BLaER1 (cell line): ENCODE measurements at regions not wholly inside any gene's neighbourhood (a gene's known extent, or its start where the extent isn't known, plus 50 kb on each side); places are given as distances from the start of the nearest gene placed in this dataset.
A peak's percentile ranks its signal among the peaks of the same experiment; 100 is the strongest.

Experiments
- H3K27ac ChIP-seq: shearing (Covaris generic); formaldehyde crosslinking; 2 replicates; pipeline ENCODE4 v1.8.1; 2022
- H3K27me3 ChIP-seq: shearing (Covaris generic); formaldehyde crosslinking; 2 replicates; pipeline ENCODE4 v1.8.1; 2022
- H3K36me3 ChIP-seq: shearing (Covaris generic); formaldehyde crosslinking; 2 replicates; pipeline ENCODE4 v1.8.1; 2022
- H3K4me1 ChIP-seq: shearing (Covaris generic); formaldehyde crosslinking; 2 replicates; pipeline ENCODE4 v1.8.1; 2022
- H3K4me2 ChIP-seq: shearing (Covaris generic); formaldehyde crosslinking; 2 replicates; pipeline ENCODE4 v1.8.1; 2022
- H3K4me3 ChIP-seq: shearing (Covaris generic); formaldehyde crosslinking; 2 replicates; pipeline ENCODE4 v1.8.1; 2022
- H3K9ac ChIP-seq: shearing (Covaris generic); formaldehyde crosslinking; 2 replicates; pipeline ENCODE4 v1.8.1; 2022
- H3K9me3 ChIP-seq: shearing (Covaris generic); formaldehyde crosslinking; 2 replicates; pipeline ENCODE4 v1.8.1; 2022
- H4K20me1 ChIP-seq: shearing (Covaris generic); formaldehyde crosslinking; 2 replicates; pipeline ENCODE4 v1.8.1; 2022
- Cebpa-rat ChIP-seq: shearing (Covaris generic); IDR thresholded peaks from 2 replicates; pipeline ENCODE4 v1.8.1; 2022

GRCh38 chr4:33649015-33649414 lies 2595.3 kb downstream of the ARAP2 start:
- Histone ChIP-seq H3K4me2 (no peak overlapping the region), H3K27me3 (no peaks in the 10 kb centered on the region), H3K36me3 (no peaks in the 10 kb centered on the region), H3K9ac (no peak overlapping the region), H3K27ac (no peak overlapping the region), H3K4me3 (no peak overlapping the region), H3K9me3 (no peaks in the 10 kb centered on the region), H4K20me1 (no peaks in the 10 kb centered on the region), H3K4me1 (no peaks in the 10 kb centered on the region)
- no peak for TF ChIP-seq Cebpa-rat

- no peak for TF ChIP-seq Cebpa-rat
- Histone ChIP-seq H3K9ac (no peak overlapping the region), H4K20me1 (no peaks in the 10 kb centered on the region), H3K27ac (no peak overlapping the region), H3K27me3 (no peaks in the 10 kb centered on the region), H3K4me2 (no peak overlapping the region), H3K4me3 (no peak overlapping the region), H3K9me3 (no peaks in the 10 kb centered on the region), H3K36me3 (no peaks in the 10 kb centered on the region), H3K4me1 (no peaks in the 10 kb centered on the region)
Measured at GRCh38 chr4:33649471-33649870, 2594.8 kb downstream of the ARAP2 start.

GRCh38 chr4:33650036-33650435 lies 2594.3 kb downstream of the ARAP2 start:
- H3K9me3 ChIP-seq = no peaks in the 10 kb centered on the region
- H3K4me3 ChIP-seq = no peak overlapping the region
- no peak overlapping the region for H3K4me2 ChIP-seq
- no peak for TF ChIP-seq Cebpa-rat
- H3K36me3 ChIP-seq = no peaks in the 10 kb centered on the region
- H4K20me1 ChIP-seq = no peaks in the 10 kb centered on the region
- no peaks in the 10 kb centered on the region for H3K27me3 ChIP-seq
- H3K9ac ChIP-seq = no peak overlapping the region
- no peaks in the 10 kb centered on the region for H3K4me1 ChIP-seq
- no peak overlapping the region for H3K27ac ChIP-seq

- Histone ChIP-seq H3K27ac (no peak overlapping the region), H4K20me1 (no peaks in the 10 kb centered on the region), H3K9ac (no peak overlapping the region), H3K4me3 (no peak overlapping the region), H3K4me1 (no peaks in the 10 kb centered on the region), H3K4me2 (no peak overlapping the region), H3K27me3 (no peaks in the 10 kb centered on the region), H3K36me3 (no peaks in the 10 kb centered on the region), H3K9me3 (peaks cover 14% of the 10 kb centered on the region)
- TF ChIP-seq Cebpa-rat = no peak
Measured at GRCh38 chr4:33658971-33659370, 2585.3 kb downstream of the ARAP2 start.

GRCh38 chr4:33661636-33662035 lies 2582.7 kb downstream of the ARAP2 start:
- H3K4me2 ChIP-seq = no peak overlapping the region
- no peak for TF ChIP-seq Cebpa-rat
- no peak overlapping the region for H3K27ac ChIP-seq
- H3K9me3 ChIP-seq = peaks cover 14% of the 10 kb centered on the region
- H4K20me1 ChIP-seq = no peaks in the 10 kb centered on the region
- H3K4me1 ChIP-seq = no peaks in the 10 kb centered on the region
- no peak overlapping the region for H3K9ac ChIP-seq
- no peak overlapping the region for H3K4me3 ChIP-seq
- H3K36me3 ChIP-seq = no peaks in the 10 kb centered on the region
- no peaks in the 10 kb centered on the region for H3K27me3 ChIP-seq

GRCh38 chr4:33685939-33686338 lies 2558.4 kb downstream of the ARAP2 start:
- H3K4me1 ChIP-seq = no peaks in the 10 kb centered on the region
- H3K9ac ChIP-seq = no peak overlapping the region
- no peak overlapping the region for H3K27ac ChIP-seq
- no peaks in the 10 kb centered on the region for H3K36me3 ChIP-seq
- H3K27me3 ChIP-seq = no peaks in the 10 kb centered on the region
- TF ChIP-seq Cebpa-rat = no peak
- H3K9me3 ChIP-seq = peaks cover 10% of the 10 kb centered on the region
- no peak overlapping the region for H3K4me3 ChIP-seq
- H4K20me1 ChIP-seq = no peaks in the 10 kb centered on the region
- H3K4me2 ChIP-seq = no peak overlapping the region

- H4K20me1 ChIP-seq = no peaks in the 10 kb centered on the region
- no peak overlapping the region for H3K9ac ChIP-seq
- H3K4me1 ChIP-seq = no peaks in the 10 kb centered on the region; the same call in 1 of the 2 replicates
- H3K4me3 ChIP-seq = no peak overlapping the region
- no peaks in the 10 kb centered on the region for H3K27me3 ChIP-seq
- H3K4me2 ChIP-seq = no peak overlapping the region
- H3K9me3 ChIP-seq = peaks cover 14% of the 10 kb centered on the region
- H3K36me3 ChIP-seq = no peaks in the 10 kb centered on the region
- no peak for TF ChIP-seq Cebpa-rat
- no peak overlapping the region for H3K27ac ChIP-seq
Measured at GRCh38 chr4:33696041-33696440, 2548.3 kb downstream of the ARAP2 start.

- H3K27ac ChIP-seq = no peak overlapping the region
- H3K9ac ChIP-seq = no peak overlapping the region
- H3K36me3 ChIP-seq = no peaks in the 10 kb centered on the region
- H3K4me2 ChIP-seq = peak overlapping the region; percentile 6
- H4K20me1 ChIP-seq = no peaks in the 10 kb centered on the region
- no peaks in the 10 kb centered on the region for H3K27me3 ChIP-seq
- no peak for TF ChIP-seq Cebpa-rat
- H3K4me3 ChIP-seq = no peak overlapping the region
- peaks cover 14% of the 10 kb centered on the region for H3K9me3 ChIP-seq
- H3K4me1 ChIP-seq = no peaks in the 10 kb centered on the region; the same call in 1 of the 2 replicates
Measured at GRCh38 chr4:33696586-33696985, 2547.7 kb downstream of the ARAP2 start.

GRCh38 chr4:33709247-33709646 lies 2535.1 kb downstream of the ARAP2 start:
- H3K4me2 ChIP-seq = no peak overlapping the region

GRCh38 chr4:33711826-33712225 lies 2532.5 kb downstream of the ARAP2 start:
- Histone ChIP-seq H3K4me2 (no peak overlapping the region), H3K4me1 (0 out of 2 replicates have a peak, but pooled peaks cover 4% of the 10 kb centered on the region), H3K9me3 (peaks cover 11% of the 10 kb centered on the region), H3K4me3 (no peak overlapping the region), H3K27me3 (no peaks in the 10 kb centered on the region), H3K36me3 (no peaks in the 10 kb centered on the region), H3K9ac (no peak overlapping the region), H3K27ac (no peak overlapping the region), H4K20me1 (no peaks in the 10 kb centered on the region)
- no peak for TF ChIP-seq Cebpa-rat

More at GRCh38 chr4:33709247-33709646, 2535.1 kb downstream of the ARAP2 start:
- no peak for TF ChIP-seq Cebpa-rat
- Histone ChIP-seq H4K20me1 (no peaks in the 10 kb centered on the region), H3K4me3 (no peak overlapping the region), H3K9ac (no peak overlapping the region), H3K4me1 (no peaks in the 10 kb centered on the region), H3K27me3 (no peaks in the 10 kb centered on the region), H3K27ac (no peak overlapping the region), H3K9me3 (peaks cover 11% of the 10 kb centered on the region), H3K36me3 (no peaks in the 10 kb centered on the region)

- no peak overlapping the region for H3K9ac ChIP-seq
- no peak overlapping the region for H3K27ac ChIP-seq
- H3K4me2 ChIP-seq = no peak overlapping the region
- no peaks in the 10 kb centered on the region for H3K27me3 ChIP-seq
- 0 out of 2 replicates have a peak, but pooled peaks cover 4% of the 10 kb centered on the region for H3K4me1 ChIP-seq
- H3K9me3 ChIP-seq = peaks cover 8% of the 10 kb centered on the region
- TF ChIP-seq Cebpa-rat = no peak
- H3K4me3 ChIP-seq = no peak overlapping the region
- no peaks in the 10 kb centered on the region for H3K36me3 ChIP-seq
- H4K20me1 ChIP-seq = no peaks in the 10 kb centered on the region
Measured at GRCh38 chr4:33714971-33715370, 2529.3 kb downstream of the ARAP2 start.
